Keratinocyte (primary cell): ENCODE measurements at regions not wholly inside any gene's neighbourhood (a gene's known extent, or its start where the extent isn't known, plus 50 kb on each side); places are given as distances from the start of the nearest gene placed in this dataset.

ENCODE experiments used
- DNase-seq: peaks from one replicate; pipeline ENCODE4 v3.0.0-alpha.2; 2011; ENCODE audit warnings: low read depth, missing footprints, low spot score
- FAIRE-seq: peaks from 2 replicates; lab custom pipeline; 2011; peaks lifted over from hg19 to GRCh38; lab: Jason Lieb, UNC
- H2AFZ ChIP-seq: 2 replicates; pipeline ENCODE4 v1.6.0; 2012; ENCODE audit warnings: low read length, control low read depth, inconsistent platforms; ENCODE audit not compliant: control insufficient read depth
- H3K27ac ChIP-seq: 2 replicates; pipeline ENCODE4 v1.5.1; 2011; ENCODE audit warnings: low read length; ENCODE audit not compliant: control insufficient read depth, insufficient read depth
- H3K27me3 ChIP-seq: 3 replicates; pipeline ENCODE4 v1.6.0; 2011; ENCODE audit warnings: low read length; ENCODE audit not compliant: control insufficient read depth, insufficient read depth; ENCODE audit errors: extremely low read depth
- H3K36me3 ChIP-seq, 2 experiments: 2 replicates in 1 of 2; 3 replicates in 1 of 2; pipeline ENCODE4 v1.5.1; 2011; ENCODE audit warnings: low read length in 2 of 2, mild to moderate bottlenecking in 1 of 2; ENCODE audit not compliant: control insufficient read depth in 2 of 2, insufficient read depth in 2 of 2; ENCODE audit errors: extremely low read depth in 1 of 2
- H3K4me1 ChIP-seq: 3 replicates; pipeline ENCODE4 v1.5.1; 2011; ENCODE audit warnings: low read length; ENCODE audit not compliant: control insufficient read depth, insufficient read depth; ENCODE audit errors: extremely low read depth
- H3K4me2 ChIP-seq: 3 replicates; pipeline ENCODE4 v1.6.0; 2011; ENCODE audit warnings: low read depth, low read length; ENCODE audit not compliant: control insufficient read depth, insufficient read depth; ENCODE audit errors: extremely low read depth
- H3K4me3 ChIP-seq, 3 experiments: fragments of 200-600 bp in 1 of 3; sonication (generic) in 1 of 3; 2 replicates in 2 of 3; 3 replicates in 1 of 3; pipeline ENCODE4 v1.5.1; 2011 to 2016; ENCODE audit warnings: low read length in 3 of 3, mild to moderate bottlenecking in 3 of 3, control low read depth in 2 of 3, inconsistent platforms in 1 of 3, low read depth in 1 of 3, mixed read lengths in 1 of 3, mixed run types in 1 of 3, moderate library complexity in 1 of 3; ENCODE audit not compliant: control insufficient read depth in 2 of 3, insufficient read depth in 2 of 3; ENCODE audit errors: extremely low read depth in 1 of 3
- H3K79me2 ChIP-seq: 2 replicates; pipeline ENCODE4 v1.6.0; 2012; ENCODE audit warnings: low read length; ENCODE audit not compliant: control insufficient read depth, insufficient read depth
- H3K9ac ChIP-seq: 3 replicates; pipeline ENCODE4 v1.6.0; 2011; ENCODE audit warnings: low read length; ENCODE audit not compliant: control insufficient read depth, insufficient read depth; ENCODE audit errors: extremely low read depth
- H3K9me1 ChIP-seq: 3 replicates; pipeline ENCODE4 v1.6.0; 2011; ENCODE audit warnings: low read length; ENCODE audit not compliant: control insufficient read depth, insufficient read depth; ENCODE audit errors: extremely low read depth
- H3K9me3 ChIP-seq: 2 replicates; pipeline ENCODE4 v1.5.1; 2012; ENCODE audit warnings: low read depth, low read length; ENCODE audit not compliant: control insufficient read depth
- H4K20me1 ChIP-seq: 3 replicates; pipeline ENCODE4 v1.6.0; 2011; ENCODE audit warnings: low read length; ENCODE audit not compliant: control insufficient read depth, insufficient read depth; ENCODE audit errors: extremely low read depth
- EZH2 ChIP-seq: IDR thresholded peaks from one replicate; pipeline ENCODE4 v1.6.1; 2012; ENCODE audit warnings: inconsistent platforms, mild to moderate bottlenecking, low read length, moderate library complexity
- dilution Hi-C: fragments of 300-500 bp; cut with MboI; formaldehyde crosslinking; loops from one replicate; pipeline ENCODE4 v1.7.0; 2020; ENCODE audit warnings: low sequenced_read_pairs; ENCODE audit not compliant: extremely low pct_ligation_motif_present
- TF ChIP-seq, protein P1 (sequence below), 3 experiments: IDR thresholded peaks in 1 of 3; conservative IDR thresholded peaks in 1 of 3; optimal IDR thresholded peaks in 1 of 3; 2 replicates in 2 of 3; 3 replicates in 1 of 3; pipeline versions ENCODE3 to v1.5.1; 2011; ENCODE audit warnings: low read length in 3 of 3, mild to moderate bottlenecking in 3 of 3, moderate library complexity in 2 of 3, control low read depth in 1 of 3, inconsistent platforms in 1 of 3; ENCODE audit not compliant: insufficient read depth in 2 of 3; ENCODE audit errors: extremely low read depth in 1 of 3

DNA sequence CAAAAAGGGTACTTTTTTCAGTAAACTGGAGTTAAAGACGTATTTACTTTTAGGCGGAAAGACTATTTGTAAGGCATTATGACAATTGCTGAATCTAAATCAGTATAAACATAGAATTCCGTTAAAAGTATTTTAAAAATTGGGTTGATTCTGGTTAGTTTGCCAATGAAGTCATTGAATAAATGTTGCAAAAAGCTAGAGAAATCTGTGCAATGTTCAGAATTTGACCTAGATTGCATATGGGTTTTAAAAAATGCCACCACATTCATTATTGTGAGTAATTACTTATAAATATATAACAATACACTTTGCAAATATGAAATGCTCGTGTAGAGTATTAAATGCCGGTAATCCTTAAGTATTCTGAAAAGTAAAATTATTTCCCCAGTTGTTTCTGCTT is 116.5 kb upstream of the EEF1E1 start:
- FAIRE-seq (no peak), DNase-seq (no peak)
- dilution Hi-C loops = no loop called here
- no peaks in the 10 kb centered on the region for H3K9me3 ChIP-seq
- H3K9me1 ChIP-seq = no peaks in the 10 kb centered on the region
- H3K4me2 ChIP-seq = no peak overlapping the region
- H3K9ac ChIP-seq = no peak overlapping the region
- no peak overlapping the region for H3K27ac ChIP-seq
- no peak overlapping the region for H3K4me3 ChIP-seq
- no peaks in the 10 kb centered on the region for H3K27me3 ChIP-seq
- no peaks in the 10 kb centered on the region for H3K79me2 ChIP-seq
- H4K20me1 ChIP-seq = no peaks in the 10 kb centered on the region
- H3K4me1 ChIP-seq = no peaks in the 10 kb centered on the region
- TF ChIP-seq, protein P1, sequence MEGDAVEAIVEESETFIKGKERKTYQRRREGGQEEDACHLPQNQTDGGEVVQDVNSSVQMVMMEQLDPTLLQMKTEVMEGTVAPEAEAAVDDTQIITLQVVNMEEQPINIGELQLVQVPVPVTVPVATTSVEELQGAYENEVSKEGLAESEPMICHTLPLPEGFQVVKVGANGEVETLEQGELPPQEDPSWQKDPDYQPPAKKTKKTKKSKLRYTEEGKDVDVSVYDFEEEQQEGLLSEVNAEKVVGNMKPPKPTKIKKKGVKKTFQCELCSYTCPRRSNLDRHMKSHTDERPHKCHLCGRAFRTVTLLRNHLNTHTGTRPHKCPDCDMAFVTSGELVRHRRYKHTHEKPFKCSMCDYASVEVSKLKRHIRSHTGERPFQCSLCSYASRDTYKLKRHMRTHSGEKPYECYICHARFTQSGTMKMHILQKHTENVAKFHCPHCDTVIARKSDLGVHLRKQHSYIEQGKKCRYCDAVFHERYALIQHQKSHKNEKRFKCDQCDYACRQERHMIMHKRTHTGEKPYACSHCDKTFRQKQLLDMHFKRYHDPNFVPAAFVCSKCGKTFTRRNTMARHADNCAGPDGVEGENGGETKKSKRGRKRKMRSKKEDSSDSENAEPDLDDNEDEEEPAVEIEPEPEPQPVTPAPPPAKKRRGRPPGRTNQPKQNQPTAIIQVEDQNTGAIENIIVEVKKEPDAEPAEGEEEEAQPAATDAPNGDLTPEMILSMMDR (optimal IDR thresholded peaks at IDR 0.05 in 1 of 3, IDR thresholded peaks at IDR 0.05 in 1 of 3, conservative IDR thresholded peaks at IDR 0.05 in 1 of 3; ENCODE audit: extremely low read depth in 1 of 3, insufficient read depth in 2 of 3, low read length in 3 of 3) = no peak
- no peak for TF ChIP-seq EZH2
- no peak overlapping the region for H2AFZ ChIP-seq
- H3K36me3 ChIP-seq = no peaks in the 10 kb centered on the region

- H3K9ac ChIP-seq = no peak overlapping the region
- no peaks in the 10 kb centered on the region for H3K27me3 ChIP-seq
- no peaks in the 10 kb centered on the region for H3K79me2 ChIP-seq
- H2AFZ ChIP-seq = no peak overlapping the region
- H3K36me3 ChIP-seq = no peaks in the 10 kb centered on the region
- H4K20me1 ChIP-seq = no peaks in the 10 kb centered on the region
- dilution Hi-C loops = no loop called here
- H3K4me3 ChIP-seq = no peak overlapping the region
- H3K27ac ChIP-seq = no peak overlapping the region
- TF ChIP-seq EZH2 = no peak
- TF ChIP-seq, protein P1 (optimal IDR thresholded peaks at IDR 0.05 in 1 of 3, IDR thresholded peaks at IDR 0.05 in 1 of 3, conservative IDR thresholded peaks at IDR 0.05 in 1 of 3; ENCODE audit: extremely low read depth in 1 of 3, insufficient read depth in 2 of 3, low read length in 3 of 3) = no peak
- no peaks in the 10 kb centered on the region for H3K9me1 ChIP-seq
- H3K4me1 ChIP-seq = no peaks in the 10 kb centered on the region
- FAIRE-seq = no peak
- H3K4me2 ChIP-seq = no peak overlapping the region
- no peaks in the 10 kb centered on the region for H3K9me3 ChIP-seq
- DNase-seq = no peak
Measured at GRCh38 chr6:8215631-8216030, 113.3 kb upstream of the EEF1E1 start.
